Trophoblast cell (in vitro differentiated cells and primary cell): ENCODE measurements at regions not wholly inside any gene's neighbourhood (a gene's known extent, or its start where the extent isn't known, plus 50 kb on each side); places are given as distances from the start of the nearest gene placed in this dataset.

ENCODE experiments used
- DNase-seq, 2 donors: peaks; one replicate each; pipeline ENCODE4 v3.0.0-alpha.2; 2016
- H2AFZ ChIP-seq: 2 replicates; pipeline ENCODE4 v1.6.1; 2013; ENCODE audit warnings: low read length, moderate library complexity, mild to moderate bottlenecking; ENCODE audit not compliant: insufficient read depth, poor library complexity
- H2AK5ac ChIP-seq: 2 replicates; pipeline ENCODE4 v1.6.1; 2013; ENCODE audit warnings: mild to moderate bottlenecking, low read length
- H2BK120ac ChIP-seq: 2 replicates; pipeline ENCODE4 v1.6.1; 2013; ENCODE audit warnings: low read length, mild to moderate bottlenecking, moderate library complexity; ENCODE audit not compliant: insufficient read depth, poor library complexity
- H2BK12ac ChIP-seq: 2 replicates; pipeline ENCODE4 v1.6.1; 2013; ENCODE audit warnings: mild to moderate bottlenecking, low read length, moderate library complexity
- H2BK5ac ChIP-seq: 2 replicates; pipeline ENCODE4 v1.6.1; 2013; ENCODE audit warnings: low read length, low read depth, moderate library complexity, mild to moderate bottlenecking; ENCODE audit not compliant: poor library complexity
- H3K14ac ChIP-seq: 2 replicates; pipeline ENCODE4 v1.6.1; 2013; ENCODE audit warnings: mild to moderate bottlenecking, low read length
- H3K18ac ChIP-seq: 2 replicates; pipeline ENCODE4 v1.6.1; 2013; ENCODE audit warnings: mild to moderate bottlenecking, low read length
- H3K23ac ChIP-seq: 2 replicates; pipeline ENCODE4 v1.6.1; 2013; ENCODE audit warnings: low read length
- H3K27ac ChIP-seq: 2 replicates; pipeline ENCODE4 v1.5.1; 2013; ENCODE audit warnings: low read depth, mild to moderate bottlenecking, inconsistent platforms, low read length, moderate library complexity
- H3K27me3 ChIP-seq: 2 replicates; pipeline ENCODE4 v1.6.1; 2013; ENCODE audit warnings: inconsistent platforms, mild to moderate bottlenecking, low read length, moderate library complexity; ENCODE audit not compliant: insufficient read depth
- H3K36me3 ChIP-seq, 2 experiments: 1 replicate in 1 of 2; 2 replicates in 1 of 2; pipeline ENCODE4 v1.6.1; 2013; ENCODE audit warnings: low read length in 2 of 2, mild to moderate bottlenecking in 2 of 2, moderate library complexity in 1 of 2; ENCODE audit not compliant: insufficient read depth in 2 of 2, control insufficient read depth in 1 of 2
- H3K4ac ChIP-seq: 2 replicates; pipeline ENCODE4 v1.6.1; 2013; ENCODE audit warnings: low read depth, mild to moderate bottlenecking, low read length, moderate library complexity
- H3K4me1 ChIP-seq, 2 experiments: 1 replicate in 1 of 2; 2 replicates in 1 of 2; pipeline ENCODE4 v1.6.1; 2013; ENCODE audit warnings: low read length in 2 of 2, mild to moderate bottlenecking in 2 of 2, moderate library complexity in 1 of 2; ENCODE audit not compliant: insufficient read depth in 2 of 2, control insufficient read depth in 1 of 2
- H3K4me2 ChIP-seq: 2 replicates; pipeline ENCODE4 v1.6.1; 2013; ENCODE audit warnings: inconsistent platforms, mild to moderate bottlenecking, low read length, moderate library complexity
- H3K4me3 ChIP-seq: 2 replicates; pipeline ENCODE4 v1.5.1; 2013; ENCODE audit warnings: mild to moderate bottlenecking, low read depth, low read length, inconsistent platforms
- H3K79me1 ChIP-seq: one replicate; pipeline ENCODE4 v1.6.1; 2013; ENCODE audit warnings: low read length
- H3K79me2 ChIP-seq: 2 replicates; pipeline ENCODE4 v1.6.1; 2013; ENCODE audit warnings: low read length, mild to moderate bottlenecking; ENCODE audit not compliant: control insufficient read depth, insufficient read depth, poor library complexity
- H3K9ac ChIP-seq: 2 replicates; pipeline ENCODE4 v1.6.1; 2013; ENCODE audit warnings: mild to moderate bottlenecking, low read length
- H3K9me3 ChIP-seq: 2 replicates; pipeline ENCODE4 v1.6.1; 2013; ENCODE audit warnings: low read depth, mild to moderate bottlenecking, control low read depth, inconsistent platforms, low read length; ENCODE audit not compliant: insufficient read depth
- H4K12ac ChIP-seq: 2 replicates; pipeline ENCODE4 v1.6.1; 2013; ENCODE audit warnings: low read depth, mild to moderate bottlenecking, low read length, moderate library complexity
- H4K8ac ChIP-seq: 2 replicates; pipeline ENCODE4 v1.6.1; 2013; ENCODE audit warnings: low read depth, mild to moderate bottlenecking, low read length, moderate library complexity
- H4K91ac ChIP-seq: one replicate; pipeline ENCODE4 v1.6.1; 2013; ENCODE audit warnings: low read depth, mild to moderate bottlenecking, low read length, moderate library complexity
- WGBS: extraction: QIAGEN DNeasy Blood & Tissue Kit; methylation state at CpG from one replicate; pipeline ENCODE4 v1.1.7; 2013; ENCODE audit warnings: missing lambda C conversion rate; ENCODE audit not compliant: insufficient read length, insufficient coverage; ENCODE audit errors: extremely low coverage; 5-methylcytosine and 5-hydroxymethylcytosine counted together

DNA sequence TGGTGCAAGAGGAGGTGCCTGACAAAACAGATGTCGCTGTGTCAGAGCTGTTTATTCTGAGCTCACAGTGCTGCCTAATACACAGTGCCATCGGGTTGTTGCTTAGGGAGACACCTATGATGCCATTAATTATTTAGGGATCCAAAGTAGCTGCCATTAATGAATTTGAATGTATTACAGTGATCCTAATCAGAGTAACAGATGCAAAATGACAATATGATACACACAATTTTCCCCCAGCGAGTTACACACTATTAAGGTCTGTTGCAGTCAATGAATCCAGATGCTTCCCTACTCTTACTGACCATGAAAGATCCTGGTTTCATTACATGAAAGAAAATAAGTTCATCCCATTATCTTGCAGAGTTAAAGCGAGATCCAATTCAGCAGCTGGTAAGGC lies 91.3 kb downstream of the RWDD3 start:
- H2AK5ac ChIP-seq: no peak overlapping the region
- H2BK120ac ChIP-seq: no peak overlapping the region
- H3K79me1 ChIP-seq: no peaks in the 10 kb centered on the region
- H4K12ac ChIP-seq: no peak overlapping the region
- no peak overlapping the region for H3K14ac ChIP-seq
- H3K27me3 ChIP-seq: no peaks in the 10 kb centered on the region
- no CpG with 5 or more reads among the region's 4 CpGs for WGBS
- no peak overlapping the region for H3K4ac ChIP-seq
- no peaks in the 10 kb centered on the region for H3K79me2 ChIP-seq
- H4K91ac ChIP-seq: no peak overlapping the region
- DNase-seq: no peak
- no peak overlapping the region for H3K4me2 ChIP-seq
- H3K4me3 ChIP-seq: no peak overlapping the region
- H4K8ac ChIP-seq: no peak overlapping the region
- no peak overlapping the region for H2AFZ ChIP-seq
- no peak overlapping the region for H3K27ac ChIP-seq
- H2BK12ac ChIP-seq: no peak overlapping the region
- H3K36me3 ChIP-seq: no peaks in the 10 kb centered on the region
- H3K9me3 ChIP-seq: no peaks in the 10 kb centered on the region
- H3K4me1 ChIP-seq: no peaks in the 10 kb centered on the region
- H3K9ac ChIP-seq: no peak overlapping the region
- H2BK5ac ChIP-seq: no peak overlapping the region
- no peak overlapping the region for H3K23ac ChIP-seq
- no peak overlapping the region for H3K18ac ChIP-seq

DNA sequence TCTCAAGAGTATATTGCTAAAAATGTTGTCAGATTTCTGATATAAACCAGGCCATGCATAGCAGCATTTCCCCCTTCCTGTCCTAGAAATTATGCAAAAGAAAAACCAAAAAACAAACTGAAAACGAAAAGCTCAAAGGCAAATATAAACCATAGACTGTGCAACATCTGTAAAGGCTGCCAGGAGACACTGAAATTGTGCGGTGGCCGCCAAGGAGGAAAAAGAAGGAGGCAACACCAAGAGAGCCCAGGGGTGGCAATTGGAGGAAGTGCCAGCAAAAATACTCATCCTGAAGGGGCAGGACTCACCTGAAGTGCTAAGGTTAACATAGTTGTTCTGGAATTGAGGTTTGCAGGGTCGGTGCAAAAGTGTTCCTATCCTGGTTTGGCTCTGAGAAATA lies 92.0 kb downstream of the RWDD3 start:
- Histone ChIP-seq H3K23ac (no peak overlapping the region), H3K4me1 (no peaks in the 10 kb centered on the region), H3K79me1 (no peaks in the 10 kb centered on the region), H3K36me3 (no peaks in the 10 kb centered on the region), H3K27ac (no peak overlapping the region), H3K27me3 (no peaks in the 10 kb centered on the region), H3K79me2 (no peaks in the 10 kb centered on the region), H2BK5ac (no peak overlapping the region), H3K4me3 (no peak overlapping the region), H4K91ac (no peak overlapping the region), H3K14ac (no peak overlapping the region), H3K18ac (no peak overlapping the region), H3K4ac (no peak overlapping the region), H4K8ac (no peak overlapping the region), H2BK120ac (no peak overlapping the region), H3K9me3 (no peaks in the 10 kb centered on the region), H4K12ac (no peak overlapping the region), H2AFZ (no peak overlapping the region), H2BK12ac (no peak overlapping the region), H2AK5ac (no peak overlapping the region), H3K9ac (no peak overlapping the region), H3K4me2 (no peak overlapping the region)
- no peak for DNase-seq
- no CpG with 5 or more reads among the region's 4 CpGs for WGBS

DNA sequence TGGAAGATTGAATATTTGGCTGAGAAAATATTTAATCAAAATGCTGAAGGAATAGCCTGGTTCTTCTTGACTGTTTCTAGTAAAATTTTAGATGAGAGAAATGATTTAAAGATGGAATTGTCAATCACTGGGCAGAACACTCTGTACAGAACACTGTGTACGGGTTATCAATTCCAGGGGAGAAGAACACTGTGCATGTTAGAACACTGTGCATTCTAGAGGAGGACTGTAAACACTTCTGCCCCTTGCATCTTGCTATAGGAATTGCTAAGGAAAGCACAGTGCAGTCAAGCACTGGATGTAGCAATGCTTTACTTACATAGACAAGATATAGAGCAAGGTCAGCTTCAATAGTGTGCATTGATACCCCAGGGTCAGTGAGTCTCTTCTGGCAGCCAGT lies 98.7 kb downstream of the RWDD3 start:
- WGBS: no CpG with 5 or more reads among the region's 1 CpG
- no peaks in the 10 kb centered on the region for H3K27me3 ChIP-seq
- H3K23ac ChIP-seq: no peak overlapping the region
- no peak overlapping the region for H2AFZ ChIP-seq
- H3K27ac ChIP-seq: no peak overlapping the region
- no peaks in the 10 kb centered on the region for H3K79me2 ChIP-seq
- H2BK120ac ChIP-seq: no peak overlapping the region
- no peak overlapping the region for H4K91ac ChIP-seq
- H3K18ac ChIP-seq: no peak overlapping the region
- H2BK5ac ChIP-seq: no peak overlapping the region
- no peak overlapping the region for H3K4ac ChIP-seq
- H3K9ac ChIP-seq: no peak overlapping the region
- no peak overlapping the region for H2AK5ac ChIP-seq
- H3K4me1 ChIP-seq: no peaks in the 10 kb centered on the region
- H4K12ac ChIP-seq: no peak overlapping the region
- no peaks in the 10 kb centered on the region for H3K36me3 ChIP-seq
- no peak overlapping the region for H2BK12ac ChIP-seq
- no peak for DNase-seq
- no peak overlapping the region for H3K14ac ChIP-seq
- H3K4me2 ChIP-seq: no peak overlapping the region
- H3K79me1 ChIP-seq: no peaks in the 10 kb centered on the region
- no peaks in the 10 kb centered on the region for H3K9me3 ChIP-seq
- no peak overlapping the region for H3K4me3 ChIP-seq
- H4K8ac ChIP-seq: no peak overlapping the region

DNA sequence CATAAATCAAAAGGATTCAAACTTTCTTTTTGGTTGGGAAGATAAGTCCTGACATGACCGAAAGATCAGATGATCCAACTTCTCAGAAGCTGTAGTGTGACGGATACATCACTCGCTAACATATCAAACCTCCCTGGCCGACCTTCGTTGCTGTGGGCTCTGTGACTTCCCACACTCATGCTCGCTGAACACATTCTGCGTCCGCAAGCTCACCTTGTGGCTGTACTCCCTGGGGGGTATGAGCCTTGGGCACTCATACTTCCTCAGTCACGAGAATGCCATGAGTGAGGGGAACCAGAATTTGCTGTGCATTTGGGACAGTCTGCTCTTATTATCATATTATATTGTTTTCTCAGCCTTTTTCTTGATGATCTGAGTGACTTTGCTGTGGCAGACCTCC lies 105.4 kb downstream of the RWDD3 start:
- no peaks in the 10 kb centered on the region for H3K4me1 ChIP-seq
- H3K23ac ChIP-seq: no peak overlapping the region
- no peak overlapping the region for H3K9ac ChIP-seq
- no peak overlapping the region for H2AK5ac ChIP-seq
- H3K18ac ChIP-seq: no peak overlapping the region
- no peak overlapping the region for H2BK120ac ChIP-seq
- no peak overlapping the region for H4K8ac ChIP-seq
- H3K27ac ChIP-seq: no peak overlapping the region
- no peak overlapping the region for H2AFZ ChIP-seq
- no peak for DNase-seq
- H4K91ac ChIP-seq: no peak overlapping the region
- no peaks in the 10 kb centered on the region for H3K36me3 ChIP-seq
- no peaks in the 10 kb centered on the region for H3K79me1 ChIP-seq
- no peak overlapping the region for H3K4ac ChIP-seq
- no peak overlapping the region for H2BK5ac ChIP-seq
- no peaks in the 10 kb centered on the region for H3K9me3 ChIP-seq
- no peak overlapping the region for H3K4me2 ChIP-seq
- H3K27me3 ChIP-seq: no peaks in the 10 kb centered on the region
- H4K12ac ChIP-seq: no peak overlapping the region
- H3K14ac ChIP-seq: no peak overlapping the region
- H2BK12ac ChIP-seq: no peak overlapping the region
- no peak overlapping the region for H3K4me3 ChIP-seq
- no CpG with 5 or more reads among the region's 9 CpGs for WGBS
- H3K79me2 ChIP-seq: no peaks in the 10 kb centered on the region
